OCI-LY1 (cell line): ENCODE measurements at regions not wholly inside any gene's neighbourhood (a gene's known extent, or its start where the extent isn't known, plus 50 kb on each side); places are given as distances from the start of the nearest gene placed in this dataset.

ENCODE experiments used
- CTCF ChIP-seq: fragments of 200-600 bp; sonication (generic), shearing (Covaris generic); IDR thresholded peaks from 2 replicates; pipeline ENCODE4 v1.5.1; 2017; ENCODE audit warnings: mild to moderate bottlenecking, antibody characterized with exemption, low read length, moderate library complexity, mixed read lengths
- EZH2 ChIP-seq: fragments of 200-600 bp; sonication (generic), shearing (Covaris generic); IDR thresholded peaks from 2 replicates; pipeline ENCODE4 v1.8.0; 2017; ENCODE audit warnings: borderline replicate concordance, mixed run types, mild to moderate bottlenecking, antibody characterized with exemption, low read length, moderate library complexity, mixed read lengths

DNA sequence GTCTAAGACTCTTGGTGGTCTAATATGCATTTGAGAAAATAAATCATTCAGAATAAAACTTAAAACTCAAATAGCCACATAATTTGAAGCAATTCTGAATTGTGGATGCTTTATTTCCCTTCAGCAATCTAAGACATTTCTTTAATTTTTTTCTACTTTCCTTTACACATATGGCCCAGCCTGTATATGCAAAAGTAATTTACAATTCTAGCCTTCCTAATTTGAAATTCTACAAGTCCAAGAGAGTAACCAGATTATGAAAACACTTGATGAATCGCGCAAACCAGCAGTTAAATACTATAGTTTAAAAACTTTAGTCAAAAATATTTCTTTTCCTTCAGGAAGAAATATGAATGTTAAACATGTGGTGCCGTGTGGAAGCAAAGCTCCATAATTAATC is 1014.2 kb downstream of the TUSC7 start:
- TF ChIP-seq CTCF (no peak), EZH2 (no peak)
